HPDE6-E6E7 (cell line): ENCODE measurements at regions not wholly inside any gene's neighbourhood (a gene's known extent, or its start where the extent isn't known, plus 50 kb on each side); places are given as distances from the start of the nearest gene placed in this dataset.
A peak's percentile ranks its signal among the peaks of the same experiment; 100 is the strongest.
"Not testable (repeated sequence)": the region's sequence is repeated elsewhere in the genome, so short reads cannot be mapped to it uniquely, and the experiment has no call there.

Experiments
- DNase-seq: peaks from one replicate; pipeline ENCODE4 v3.0.0; 2011; ENCODE audit warnings: missing footprints; ENCODE audit errors: extremely low spot score

DNA sequence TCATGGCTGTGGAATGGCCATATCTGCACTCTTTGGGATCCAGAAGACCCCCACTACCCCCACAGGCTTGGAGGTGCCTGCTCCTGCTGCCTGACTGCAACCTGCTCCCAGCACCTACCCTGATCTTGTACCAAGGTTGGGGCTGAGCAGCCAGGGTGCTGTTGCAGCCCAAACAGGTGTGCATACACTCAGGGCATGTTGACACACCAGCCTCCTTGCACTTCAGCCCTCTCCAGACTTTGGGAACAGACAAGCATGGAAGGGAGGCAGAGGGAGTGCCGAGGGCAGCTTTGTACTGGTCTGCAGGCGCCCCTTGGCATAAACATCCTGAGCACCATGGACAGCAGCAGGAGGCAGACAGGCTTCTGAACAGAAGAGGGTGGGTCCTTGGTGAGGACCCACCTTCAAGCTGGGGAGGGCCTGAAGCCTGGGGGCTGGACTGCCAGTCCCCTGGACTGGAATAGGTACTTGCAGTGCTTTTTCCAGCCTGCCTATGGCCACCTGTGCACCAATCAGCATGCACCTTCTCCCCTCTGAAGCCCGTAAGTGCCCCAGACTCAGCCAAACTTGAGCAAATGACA, 1675.8 kb downstream of the HACE1 start:
- no peak for DNase-seq

DNA sequence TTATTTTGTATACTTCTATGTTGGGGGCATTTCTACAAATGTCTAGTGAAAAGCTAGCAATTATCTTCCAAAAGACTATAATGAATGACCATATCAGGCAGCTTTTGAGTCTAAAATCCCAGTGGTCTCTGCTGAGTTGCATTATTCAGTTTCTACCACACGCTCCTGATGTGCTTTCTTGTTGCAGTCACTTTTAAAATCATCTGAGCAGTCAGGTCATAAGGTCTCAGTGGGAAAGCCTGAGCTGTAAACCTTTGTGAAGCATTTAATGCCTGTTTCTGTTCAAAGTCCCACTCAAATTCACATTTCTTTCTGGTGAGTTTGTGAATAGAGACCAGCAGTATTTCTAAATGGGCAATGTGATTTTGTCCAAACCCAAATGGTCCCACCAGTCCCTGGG, 1681.5 kb downstream of the HACE1 start:
- no peak for DNase-seq

DNA sequence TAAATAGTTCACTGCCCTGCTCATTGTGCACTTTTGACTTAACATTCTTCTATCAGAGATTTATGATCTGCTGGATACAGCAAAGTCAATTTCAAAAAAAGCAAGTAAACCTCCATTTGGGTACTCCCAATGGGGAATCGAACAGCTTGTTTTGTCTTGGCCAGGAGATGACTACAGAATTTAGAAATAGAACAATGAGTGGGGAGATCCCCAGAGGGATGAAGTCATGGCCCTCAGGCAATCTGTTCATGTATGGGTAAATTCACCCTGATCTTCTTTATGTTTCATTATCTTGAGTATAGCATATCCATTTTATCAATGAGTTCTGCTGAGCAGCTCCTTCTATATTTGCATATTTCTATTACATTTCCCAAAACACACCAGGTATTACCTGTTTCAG, 1681.9 kb downstream of the HACE1 start:
- no peak for DNase-seq

DNA sequence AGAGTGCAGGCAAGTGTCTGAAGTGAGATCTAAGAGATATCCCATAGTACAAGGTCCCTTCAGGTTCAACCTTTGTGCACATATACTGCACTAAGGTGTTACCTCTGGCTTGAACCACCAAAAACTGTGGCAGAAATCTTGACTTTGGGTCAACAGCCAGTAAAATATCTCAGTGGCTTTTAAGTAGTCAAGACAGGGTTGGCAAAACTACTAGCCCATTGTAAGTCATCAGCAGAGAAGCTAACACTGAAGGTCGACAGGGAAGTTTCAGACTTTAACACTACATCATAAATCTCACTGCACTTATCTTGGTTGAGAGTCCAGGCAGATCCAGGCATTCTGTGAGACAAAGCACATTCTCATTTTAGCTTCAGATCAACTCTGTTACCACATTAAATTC, 1684.7 kb downstream of the HACE1 start:
- DNase-seq: no peak

DNA sequence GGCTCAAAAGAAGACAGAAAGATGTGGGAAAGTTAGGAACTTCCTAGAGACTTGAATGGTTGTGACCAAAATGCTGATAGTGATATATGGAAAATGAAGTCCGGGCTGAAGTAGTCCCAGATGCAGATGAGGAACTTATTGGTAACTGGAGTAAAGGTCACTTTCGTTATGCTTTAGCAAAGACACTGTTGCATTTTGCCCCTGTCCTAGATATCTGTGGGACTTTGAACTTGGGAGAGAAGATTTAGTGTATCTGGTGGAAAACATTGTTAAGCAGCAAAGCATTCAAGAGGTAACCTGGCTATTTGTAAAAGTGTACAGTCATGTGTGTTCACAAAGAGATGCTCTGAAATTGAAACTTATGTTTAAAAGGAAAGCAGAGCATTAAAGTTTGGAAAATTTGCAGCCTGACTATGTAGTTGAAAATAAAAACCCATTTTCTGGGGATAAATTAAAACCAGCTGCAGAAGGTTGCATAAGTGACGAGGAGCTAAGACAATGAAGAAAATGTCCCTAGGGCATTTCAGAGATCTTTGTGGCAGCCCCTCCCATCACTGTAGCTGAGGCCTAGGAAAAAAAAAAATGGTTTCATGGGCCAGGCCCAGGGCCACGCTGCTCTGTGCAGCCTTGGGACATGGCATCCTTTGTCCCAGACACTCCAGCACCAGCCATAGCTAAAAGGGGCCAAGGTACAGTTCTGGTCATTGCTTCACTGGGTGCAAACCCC, 1692.2 kb downstream of the HACE1 start:
- no peak for DNase-seq

DNA sequence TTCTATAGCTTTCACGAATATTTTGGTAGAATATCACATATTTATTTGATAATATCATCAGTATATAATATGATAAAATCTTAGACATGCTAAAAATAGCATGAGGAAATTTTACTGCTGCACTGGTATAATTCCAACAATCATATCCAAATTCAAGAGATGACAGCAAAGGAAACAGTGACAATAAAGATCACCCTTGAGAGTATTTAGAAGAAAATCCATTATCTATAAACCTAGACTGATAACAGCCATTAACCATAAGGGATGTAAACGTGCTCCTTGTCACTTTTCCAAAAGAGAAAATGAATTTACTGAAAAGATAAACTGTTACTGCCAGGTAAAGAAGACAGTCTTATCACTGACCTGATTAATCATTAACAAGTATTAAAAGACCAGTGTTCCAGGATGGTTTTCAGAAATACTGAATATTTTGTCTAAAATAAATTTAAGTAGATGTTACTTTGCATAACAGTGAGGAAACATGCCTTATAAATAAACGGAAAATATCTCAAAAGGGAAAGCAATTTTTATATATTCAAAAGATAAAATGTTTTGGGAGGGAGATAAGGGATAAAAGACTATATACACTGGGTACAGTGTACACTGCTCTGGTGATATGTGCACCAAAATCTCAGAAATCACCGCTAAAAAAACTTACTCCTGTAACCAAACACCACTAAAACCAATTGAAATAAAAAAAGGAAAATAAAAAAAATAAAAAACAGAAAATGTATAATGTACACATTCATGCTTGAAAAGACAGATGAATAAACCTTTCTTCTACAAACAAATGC, 1704.7 kb downstream of the HACE1 start:
- DNase-seq: no peak

DNA sequence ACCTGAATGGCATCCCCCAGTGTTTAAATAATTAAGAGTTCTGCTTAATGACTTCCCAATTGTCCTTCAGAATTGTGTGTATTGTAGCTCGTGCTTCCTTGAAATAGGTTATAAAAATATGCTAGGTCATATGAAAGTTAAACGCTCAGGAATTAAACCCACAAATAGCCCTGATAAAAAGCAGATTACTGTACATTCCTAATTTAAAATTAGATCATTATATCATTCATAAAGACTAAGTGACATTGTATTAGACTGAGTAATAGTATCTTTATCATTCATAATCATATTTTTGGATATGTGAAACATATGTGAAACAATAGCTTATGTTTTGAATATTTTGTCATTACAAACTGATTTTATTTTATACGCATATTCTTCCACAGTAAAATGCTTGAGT, 1706.7 kb downstream of the HACE1 start:
- DNase-seq: no peak

DNA sequence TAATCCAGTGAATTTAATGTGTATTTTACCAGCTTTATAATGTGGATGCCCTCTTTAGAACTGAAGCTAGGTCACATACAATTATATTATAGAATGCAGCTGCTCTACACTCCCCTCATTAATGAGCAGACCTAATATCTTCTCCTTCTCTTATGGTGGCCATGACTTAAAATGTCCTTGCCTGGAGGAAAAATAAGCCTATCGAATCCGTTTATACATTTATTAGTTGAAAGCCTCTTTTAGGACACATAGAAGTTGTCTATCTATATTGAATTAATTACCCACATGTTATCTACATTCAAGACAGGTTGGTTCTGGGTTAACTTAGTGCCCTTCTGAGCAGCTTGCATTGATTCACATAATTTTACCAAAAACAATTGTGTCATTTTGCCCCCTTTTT, 1716.8 kb downstream of the HACE1 start:
- no peak for DNase-seq

DNA sequence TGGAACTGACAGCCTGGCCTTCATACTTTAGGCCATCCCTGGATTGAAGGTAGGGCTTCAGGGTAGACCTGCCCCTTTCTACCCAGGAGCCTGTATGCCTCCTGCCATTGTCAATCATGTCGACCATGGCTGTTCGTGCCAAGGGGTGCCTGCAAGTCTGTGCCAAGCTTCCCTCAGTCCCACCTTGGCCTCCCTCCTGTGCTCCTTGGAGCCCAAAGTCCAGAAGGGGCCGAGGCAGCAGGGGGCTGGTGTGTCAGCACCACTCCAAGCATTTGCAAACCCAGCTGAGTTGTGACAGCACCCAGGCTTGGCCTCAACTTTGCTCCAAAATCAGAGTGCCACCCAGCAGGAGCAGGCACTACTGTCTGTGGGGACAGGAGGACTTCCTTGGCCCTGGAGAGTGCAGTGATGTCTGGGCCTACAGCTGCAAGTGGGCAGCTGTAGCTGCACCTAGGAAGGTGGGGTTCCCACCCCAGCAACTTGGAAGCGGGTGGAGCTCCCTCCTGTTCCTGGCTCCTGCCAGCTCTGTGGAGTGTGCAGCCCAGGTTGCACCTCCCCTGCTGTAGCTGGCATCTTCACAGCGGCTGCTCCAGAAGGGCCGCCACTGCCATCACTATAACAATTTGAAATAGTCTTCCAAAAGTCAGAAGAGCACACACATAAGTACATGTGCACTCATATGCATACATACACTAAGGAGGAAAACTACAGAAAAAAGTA, 1719.3 kb downstream of the HACE1 start:
- DNase-seq: no peak

DNA sequence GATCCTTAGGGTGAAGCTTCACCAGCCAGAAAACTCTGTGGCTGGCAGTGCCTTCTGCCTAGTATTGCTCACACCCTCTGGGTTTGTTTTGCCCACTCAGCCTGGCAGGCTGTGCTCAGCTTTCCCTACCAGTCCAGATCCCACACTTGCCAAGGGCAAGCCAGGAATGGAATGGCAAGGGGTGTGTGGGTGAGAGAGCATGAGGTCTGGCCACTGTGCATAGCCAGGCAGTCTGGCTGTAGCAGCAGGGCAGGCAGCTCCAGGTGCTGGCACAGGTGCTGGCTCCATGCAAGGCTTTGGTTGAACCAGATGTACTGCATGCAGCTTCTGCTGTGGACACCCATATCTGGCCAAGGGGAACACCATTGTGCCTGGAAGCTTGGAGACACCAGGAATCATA, 1720.3 kb downstream of the HACE1 start:
- no peak for DNase-seq

DNA sequence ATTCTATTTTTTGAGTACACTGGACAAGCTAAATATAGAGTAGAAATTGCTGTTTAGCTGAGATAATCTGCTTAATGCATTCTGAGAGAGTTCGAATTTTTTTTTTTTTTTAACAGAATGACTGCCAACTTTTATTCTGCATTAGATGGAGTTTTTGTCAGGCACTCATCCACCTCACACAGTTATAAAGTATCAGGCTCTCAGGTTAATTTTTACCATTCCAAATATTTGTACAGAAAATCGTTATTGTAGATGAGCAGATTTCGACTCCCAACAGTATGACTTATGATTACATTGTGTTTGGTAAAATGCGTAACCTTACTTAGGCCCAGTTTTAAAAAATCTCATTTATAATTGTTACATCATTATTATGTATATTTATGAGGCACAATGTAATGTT, 1731.0 kb downstream of the GRIK2 start:
- no peak for DNase-seq

DNA sequence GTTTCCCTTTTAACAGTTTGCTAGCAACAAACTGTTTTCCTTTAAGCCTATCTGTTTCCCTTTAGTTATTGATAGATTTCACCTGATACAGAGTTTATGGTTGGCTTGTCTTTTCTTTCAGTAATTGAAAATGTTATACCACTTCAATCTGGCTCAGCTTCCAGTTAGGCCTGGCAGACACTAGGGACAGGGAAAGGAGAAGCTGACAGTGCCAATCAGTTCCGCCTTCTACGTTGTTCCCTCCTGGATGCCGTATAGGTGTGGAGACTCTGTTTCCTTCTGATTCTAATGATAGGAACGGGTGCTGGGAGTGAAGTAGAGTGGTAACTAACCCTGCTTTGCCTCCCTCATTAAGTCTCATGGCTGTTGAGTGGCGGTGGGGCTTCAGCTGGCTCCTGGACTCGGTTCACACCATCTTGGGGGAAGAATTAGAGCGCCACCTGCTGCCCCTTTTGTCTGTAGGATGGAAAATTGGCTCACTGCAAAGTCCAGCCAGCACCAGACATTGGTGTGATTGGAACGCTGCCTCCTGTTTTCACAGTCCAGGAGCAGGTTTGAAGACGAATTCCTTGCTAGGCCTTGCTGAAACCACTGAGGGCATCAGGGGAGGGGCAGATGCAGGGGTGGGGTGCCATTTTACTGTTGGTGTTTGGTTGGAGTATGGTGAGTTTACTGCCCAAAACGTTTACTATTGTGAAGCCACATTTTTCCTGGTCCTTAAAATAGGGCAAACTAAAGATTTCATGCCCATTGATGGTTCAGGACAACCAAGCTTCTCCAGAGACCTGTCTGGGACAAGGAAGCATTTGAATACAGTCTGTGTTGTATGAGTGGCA, 1729.5 kb downstream of the GRIK2 start:
- DNase-seq: peak; percentile 33

DNA sequence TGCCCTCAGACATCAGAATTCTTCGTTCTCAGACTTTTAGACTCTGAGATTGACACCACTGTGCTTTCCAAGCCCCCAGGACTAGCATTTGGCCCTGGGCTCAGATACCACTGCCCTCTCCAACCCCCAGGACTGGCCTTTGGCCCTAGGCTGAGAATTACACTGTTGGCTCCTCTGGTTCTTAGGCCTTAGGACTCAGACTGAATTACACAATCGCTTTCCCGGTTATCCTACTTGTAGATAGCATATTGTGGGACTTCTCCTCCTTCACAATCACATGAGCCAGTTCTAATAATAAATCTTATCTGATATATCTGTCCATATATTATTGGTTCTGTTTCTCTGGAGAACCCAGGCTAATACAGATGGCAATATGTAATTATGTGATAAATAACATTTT, 1725.5 kb downstream of the GRIK2 start:
- DNase-seq: no peak

DNA sequence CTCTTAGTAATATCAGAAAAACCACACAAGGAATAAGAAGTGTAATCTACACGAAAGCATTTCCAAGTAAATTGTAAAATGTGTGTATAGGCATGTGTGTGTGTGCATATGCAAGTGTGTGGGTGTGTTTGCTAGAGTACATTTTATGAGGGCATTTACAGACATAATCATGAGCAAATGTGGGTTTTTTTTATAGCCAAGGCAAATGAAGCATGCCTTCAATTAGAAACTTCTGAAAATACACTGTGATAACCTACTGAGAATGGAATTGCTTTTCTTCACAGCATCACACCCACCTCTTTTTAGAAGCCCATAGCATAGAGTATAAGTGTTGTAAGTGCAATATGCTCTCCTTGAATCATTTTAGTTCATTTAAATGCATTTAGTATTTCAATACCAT, 1721.1 kb downstream of the GRIK2 start:
- DNase-seq: no peak

DNA sequence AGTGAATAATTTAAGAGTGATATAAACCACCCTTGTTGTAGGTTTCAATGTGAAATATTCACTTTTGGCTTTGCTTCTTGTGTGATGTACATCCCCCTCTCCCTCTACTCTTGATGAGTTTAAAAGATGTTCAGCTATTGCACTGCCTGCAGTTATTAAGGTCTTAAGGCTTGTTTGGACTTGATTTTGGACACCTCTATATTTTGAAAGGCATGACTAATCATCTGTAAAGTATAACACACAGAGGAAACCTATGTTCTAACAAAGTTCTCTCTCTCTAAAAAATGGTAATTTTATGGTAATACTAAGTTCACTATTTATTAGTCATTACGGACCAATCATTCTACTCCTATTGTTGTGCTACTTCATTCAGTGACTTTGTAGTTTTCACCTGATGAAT, 1719.9 kb downstream of the GRIK2 start:
- DNase-seq: peak; percentile 20

DNA sequence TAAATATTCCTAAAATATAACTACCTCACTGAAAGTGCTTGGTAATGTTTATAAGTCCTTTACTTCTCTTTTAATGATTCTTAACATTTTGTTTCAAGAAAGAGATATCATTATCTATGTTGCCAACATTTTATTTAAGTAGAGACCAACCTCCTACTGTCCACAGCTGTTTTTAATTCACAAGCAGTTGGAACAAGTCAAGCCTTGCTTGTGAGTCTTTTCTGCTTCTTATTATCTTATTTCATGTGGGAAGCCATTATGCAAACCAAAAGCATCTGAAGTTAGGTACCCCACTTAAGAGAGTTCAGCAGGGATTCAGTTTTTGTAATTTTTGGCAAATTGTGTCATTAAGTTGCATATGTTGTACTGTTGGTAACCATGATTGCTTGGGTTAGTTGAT, 1714.5 kb downstream of the GRIK2 start:
- DNase-seq: no peak

DNA sequence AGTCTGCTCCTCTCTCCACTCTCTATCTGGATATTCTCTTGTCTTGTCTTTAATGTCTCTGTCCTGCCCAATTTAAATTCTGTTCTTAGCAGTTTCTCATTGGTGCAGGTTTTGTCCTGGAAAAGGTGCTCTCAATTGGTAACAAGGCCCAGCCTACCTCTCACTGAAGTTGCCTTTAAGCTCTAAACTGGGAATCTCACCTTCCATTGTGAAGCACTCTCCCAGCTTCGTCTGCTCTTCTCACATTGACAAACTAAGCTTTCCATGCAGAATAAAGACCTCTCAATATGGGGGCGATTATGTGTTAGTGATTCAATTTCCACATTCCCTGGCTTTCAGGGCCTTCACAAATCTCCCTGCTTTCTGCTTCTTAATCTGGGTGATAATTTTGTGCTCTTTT, 1712.2 kb downstream of the GRIK2 start:
- DNase-seq: no peak

DNA sequence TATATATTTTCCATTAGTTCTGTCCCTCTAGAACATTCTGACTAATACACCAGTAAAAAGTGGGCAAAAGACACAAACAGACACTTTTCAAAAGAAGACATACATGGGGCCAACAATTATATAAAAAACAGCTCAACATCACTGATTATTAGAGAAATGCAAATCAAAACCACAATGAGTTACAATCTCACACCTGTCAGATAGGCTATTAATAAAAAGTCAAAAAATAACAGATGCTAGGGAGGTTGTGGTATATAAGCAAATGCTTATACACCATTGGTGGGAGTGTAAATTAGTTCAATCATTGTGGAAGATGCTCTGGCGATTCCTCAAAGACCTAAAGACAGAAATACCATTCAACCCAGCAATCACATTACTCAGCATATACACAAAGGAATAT, 1707.8 kb downstream of the GRIK2 start:
- no peak for DNase-seq

DNA sequence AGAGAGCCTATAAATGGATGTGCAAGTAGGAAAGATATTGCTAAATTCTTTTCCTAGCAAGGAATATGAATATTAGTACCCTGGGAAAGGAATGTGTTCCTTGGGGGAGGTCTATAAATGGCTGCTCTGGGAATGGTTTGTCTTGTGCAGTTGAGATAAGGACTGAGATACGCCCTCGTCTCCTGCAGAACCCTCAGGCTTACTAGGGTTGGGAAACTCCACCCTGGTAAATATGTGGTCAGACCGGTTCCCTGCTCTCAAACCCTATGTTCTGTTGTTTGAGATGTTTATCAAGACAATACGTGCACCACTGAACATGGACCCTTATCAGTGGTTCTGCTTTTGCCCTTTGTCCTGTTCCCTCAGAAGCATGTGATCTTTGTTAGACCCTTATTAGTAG, 1698.9 kb downstream of the GRIK2 start:
- not testable (repeated sequence) for DNase-seq

DNA sequence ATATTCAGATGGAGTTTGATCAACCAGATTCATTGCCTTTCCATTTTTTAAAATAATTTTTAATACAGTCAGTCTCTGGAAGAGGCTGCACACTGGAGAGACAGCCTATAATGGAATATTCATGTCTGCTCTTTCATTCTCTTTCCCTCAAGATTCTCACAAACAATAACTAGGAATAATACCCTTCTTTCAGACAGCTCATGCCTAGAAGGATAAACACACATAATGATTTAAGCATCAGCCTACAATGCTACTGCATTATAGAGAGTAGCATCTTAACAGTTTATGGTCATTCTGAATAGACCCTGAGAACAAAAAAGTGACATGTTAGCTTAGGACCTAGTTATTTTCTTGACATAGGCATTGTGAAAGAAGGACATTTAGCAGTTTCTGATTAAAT, 1692.3 kb downstream of the GRIK2 start:
- DNase-seq: no peak

DNA sequence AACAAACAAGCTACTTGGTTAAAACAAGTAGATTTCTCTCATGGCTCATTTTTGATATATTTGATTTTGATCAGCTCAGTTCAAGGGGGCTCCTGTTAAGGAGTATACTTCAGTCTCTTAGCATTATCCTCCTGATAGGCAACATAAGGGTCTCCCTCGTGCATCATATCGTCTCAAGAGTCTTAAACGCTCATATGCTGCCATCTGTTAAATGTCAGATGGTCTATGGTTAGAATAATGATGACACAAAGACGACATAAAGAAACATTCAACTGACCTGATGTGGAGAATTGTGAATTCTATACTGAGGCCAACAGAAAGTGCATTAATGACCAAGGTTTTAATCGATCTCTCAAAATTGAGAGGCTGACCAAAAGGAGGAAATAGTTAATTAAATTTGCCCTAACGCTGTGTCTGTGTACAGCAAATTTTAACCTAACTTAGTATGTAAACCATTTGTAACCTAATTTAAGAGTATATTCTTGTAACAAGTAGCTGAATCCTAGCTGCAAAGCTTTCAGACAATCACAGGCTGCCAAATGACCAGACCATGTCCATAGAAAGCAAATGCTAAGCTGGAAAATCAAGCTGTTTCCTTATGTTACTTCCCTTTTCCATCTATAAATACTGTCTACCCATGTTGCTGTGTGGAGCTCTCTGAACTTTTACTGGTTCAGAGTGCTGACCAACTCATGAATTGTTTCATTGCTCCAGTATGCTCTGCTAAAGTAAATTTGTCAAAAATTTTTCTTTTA, 1688.5 kb downstream of the GRIK2 start:
- DNase-seq: no peak
